ENCODE measurements at regions not wholly inside any gene's neighbourhood (a gene's known extent, or its start where the extent isn't known, plus 50 kb on each side); places are given as distances from the start of the nearest gene placed in this dataset.

GRCh38 chr2:107648781-107649404 lies 177.8 kb upstream of the RGPD4 start:
- TF ChIP-seq, protein P1, sequence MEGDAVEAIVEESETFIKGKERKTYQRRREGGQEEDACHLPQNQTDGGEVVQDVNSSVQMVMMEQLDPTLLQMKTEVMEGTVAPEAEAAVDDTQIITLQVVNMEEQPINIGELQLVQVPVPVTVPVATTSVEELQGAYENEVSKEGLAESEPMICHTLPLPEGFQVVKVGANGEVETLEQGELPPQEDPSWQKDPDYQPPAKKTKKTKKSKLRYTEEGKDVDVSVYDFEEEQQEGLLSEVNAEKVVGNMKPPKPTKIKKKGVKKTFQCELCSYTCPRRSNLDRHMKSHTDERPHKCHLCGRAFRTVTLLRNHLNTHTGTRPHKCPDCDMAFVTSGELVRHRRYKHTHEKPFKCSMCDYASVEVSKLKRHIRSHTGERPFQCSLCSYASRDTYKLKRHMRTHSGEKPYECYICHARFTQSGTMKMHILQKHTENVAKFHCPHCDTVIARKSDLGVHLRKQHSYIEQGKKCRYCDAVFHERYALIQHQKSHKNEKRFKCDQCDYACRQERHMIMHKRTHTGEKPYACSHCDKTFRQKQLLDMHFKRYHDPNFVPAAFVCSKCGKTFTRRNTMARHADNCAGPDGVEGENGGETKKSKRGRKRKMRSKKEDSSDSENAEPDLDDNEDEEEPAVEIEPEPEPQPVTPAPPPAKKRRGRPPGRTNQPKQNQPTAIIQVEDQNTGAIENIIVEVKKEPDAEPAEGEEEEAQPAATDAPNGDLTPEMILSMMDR (IDR thresholded peaks at IDR 0.05) = no peak
- TF ChIP-seq POLR2A (IDR thresholded peaks at IDR 0.05) = no peak

All from esophagus squamous epithelium (tissue), 4 donors.